Skeletal muscle satellite cell (primary cell): ENCODE measurements at regions not wholly inside any gene's neighbourhood (a gene's known extent, or its start where the extent isn't known, plus 50 kb on each side); places are given as distances from the start of the nearest gene placed in this dataset.

Source experiments
- H3K27me3 ChIP-seq: 2 replicates; pipeline ENCODE4 v1.7.0; 2013; ENCODE audit warnings: low read length; ENCODE audit not compliant: control insufficient read depth, insufficient read depth
- H3K36me3 ChIP-seq: 2 replicates; pipeline ENCODE4 v1.7.0; 2013; ENCODE audit warnings: mild to moderate bottlenecking, control low read depth, low read length; ENCODE audit not compliant: insufficient read depth
- H3K4me1 ChIP-seq: 2 replicates; pipeline ENCODE4 v1.7.0; 2013; ENCODE audit warnings: low read length; ENCODE audit not compliant: control insufficient read depth, insufficient read depth
- H3K4me2 ChIP-seq: 2 replicates; pipeline ENCODE4 v1.7.0; 2013; ENCODE audit warnings: mild to moderate bottlenecking, low read length
- H3K4me3 ChIP-seq: 2 replicates; pipeline ENCODE4 v1.7.0; 2013; ENCODE audit warnings: low read length
- H3K9ac ChIP-seq: 2 replicates; pipeline ENCODE4 v1.7.0; 2013; ENCODE audit warnings: mild to moderate bottlenecking, low read depth, low read length, moderate library complexity
- H3K9me3 ChIP-seq: replicated peaks from 2 replicates; pipeline ENCODE4 v1.7.0; 2013; ENCODE audit warnings: mild to moderate bottlenecking, control low read depth, low read length

- Histone ChIP-seq H3K27me3 (no peaks in the 10 kb centered on the region), H3K4me2 (no peak overlapping the region), H3K4me1 (no peaks in the 10 kb centered on the region), H3K9me3 (peaks cover 3% of the 10 kb centered on the region), H3K9ac (no peak overlapping the region), H3K4me3 (no peak overlapping the region), H3K36me3 (no peaks in the 10 kb centered on the region)
Observed at GRCh38 chr22:47724751-47725150, 962.3 kb downstream of the TBC1D22A start.

- Histone ChIP-seq H3K27me3 (no peaks in the 10 kb centered on the region), H3K4me1 (no peaks in the 10 kb centered on the region), H3K36me3 (no peaks in the 10 kb centered on the region), H3K9me3 (peaks cover 3% of the 10 kb centered on the region), H3K9ac (no peak overlapping the region), H3K4me3 (no peak overlapping the region), H3K4me2 (no peak overlapping the region)
Observed at GRCh38 chr22:47724030-47724429, 961.6 kb downstream of the TBC1D22A start.

- no peak overlapping the region for H3K4me3 ChIP-seq
- H3K9me3 ChIP-seq, result peaks cover 10% of the 10 kb centered on the region
- no peaks in the 10 kb centered on the region for H3K36me3 ChIP-seq
- H3K27me3 ChIP-seq, result no peaks in the 10 kb centered on the region
- no peak overlapping the region for H3K9ac ChIP-seq
- H3K4me2 ChIP-seq, result no peak overlapping the region
- H3K4me1 ChIP-seq, result no peaks in the 10 kb centered on the region
Observed at GRCh38 chr22:47718337-47718736, 955.9 kb downstream of the TBC1D22A start.

GRCh38 chr22:47716890-47717615, 954.6 kb downstream of the TBC1D22A start:
- no peak overlapping the region for H3K4me2 ChIP-seq
- no peaks in the 10 kb centered on the region for H3K36me3 ChIP-seq
- no peak overlapping the region for H3K4me3 ChIP-seq
- no peaks in the 10 kb centered on the region for H3K4me1 ChIP-seq
- no peaks in the 10 kb centered on the region for H3K27me3 ChIP-seq
- peaks cover 10% of the 10 kb centered on the region for H3K9me3 ChIP-seq
- H3K9ac ChIP-seq, result no peak overlapping the region

- no peak overlapping the region for H3K4me2 ChIP-seq
- no peak overlapping the region for H3K9ac ChIP-seq
- H3K36me3 ChIP-seq, result no peaks in the 10 kb centered on the region
- H3K27me3 ChIP-seq, result no peaks in the 10 kb centered on the region
- no peaks in the 10 kb centered on the region for H3K4me1 ChIP-seq
- peaks cover 10% of the 10 kb centered on the region for H3K9me3 ChIP-seq
- no peak overlapping the region for H3K4me3 ChIP-seq
Observed at GRCh38 chr22:47715866-47716578, 953.6 kb downstream of the TBC1D22A start.

- no peak overlapping the region for H3K9ac ChIP-seq
- no peak overlapping the region for H3K4me2 ChIP-seq
- H3K9me3 ChIP-seq, result peaks cover 10% of the 10 kb centered on the region
- H3K27me3 ChIP-seq, result no peaks in the 10 kb centered on the region
- no peaks in the 10 kb centered on the region for H3K36me3 ChIP-seq
- H3K4me3 ChIP-seq, result no peak overlapping the region
- H3K4me1 ChIP-seq, result no peaks in the 10 kb centered on the region
Observed at GRCh38 chr22:47713941-47714340, 951.5 kb downstream of the TBC1D22A start.

GRCh38 chr22:47710135-47710534, 947.7 kb downstream of the TBC1D22A start:
- peaks cover 3% of the 10 kb centered on the region for H3K9me3 ChIP-seq
- no peaks in the 10 kb centered on the region for H3K36me3 ChIP-seq
- H3K4me2 ChIP-seq, result no peak overlapping the region
- H3K4me1 ChIP-seq, result no peaks in the 10 kb centered on the region
- H3K9ac ChIP-seq, result no peak overlapping the region
- no peak overlapping the region for H3K4me3 ChIP-seq
- H3K27me3 ChIP-seq, result no peaks in the 10 kb centered on the region

- no peak overlapping the region for H3K9ac ChIP-seq
- H3K4me3 ChIP-seq, result no peak overlapping the region
- H3K36me3 ChIP-seq, result no peaks in the 10 kb centered on the region
- H3K9me3 ChIP-seq, result no peaks in the 10 kb centered on the region
- no peaks in the 10 kb centered on the region for H3K4me1 ChIP-seq
- H3K27me3 ChIP-seq, result no peaks in the 10 kb centered on the region
- no peak overlapping the region for H3K4me2 ChIP-seq
Observed at GRCh38 chr22:47705350-47705749, 942.9 kb downstream of the TBC1D22A start.

GRCh38 chr22:47698906-47699305, 936.5 kb downstream of the TBC1D22A start:
- H3K9ac ChIP-seq, result no peak overlapping the region
- no peak overlapping the region for H3K4me3 ChIP-seq
- no peaks in the 10 kb centered on the region for H3K36me3 ChIP-seq
- H3K4me1 ChIP-seq, result no peaks in the 10 kb centered on the region
- peaks cover under 1% of the 10 kb centered on the region for H3K9me3 ChIP-seq
- H3K4me2 ChIP-seq, result no peak overlapping the region
- H3K27me3 ChIP-seq, result no peaks in the 10 kb centered on the region

- H3K4me3 ChIP-seq, result no peak overlapping the region
- H3K9me3 ChIP-seq, result peaks cover 5% of the 10 kb centered on the region
- no peak overlapping the region for H3K9ac ChIP-seq
- no peaks in the 10 kb centered on the region for H3K27me3 ChIP-seq
- H3K36me3 ChIP-seq, result no peaks in the 10 kb centered on the region
- no peak overlapping the region for H3K4me2 ChIP-seq
- H3K4me1 ChIP-seq, result no peaks in the 10 kb centered on the region
Observed at GRCh38 chr22:47697861-47698260, 935.4 kb downstream of the TBC1D22A start.

- Histone ChIP-seq H3K27me3 (no peaks in the 10 kb centered on the region), H3K4me2 (no peak overlapping the region), H3K4me1 (no peaks in the 10 kb centered on the region)
Observed at GRCh38 chr22:47696776-47697175, 934.3 kb downstream of the TBC1D22A start.

GRCh38 chr22:47695176-47695575, 932.7 kb downstream of the TBC1D22A start:
- H3K4me3 ChIP-seq, result no peak overlapping the region
- no peak overlapping the region for H3K4me2 ChIP-seq
- peaks cover 8% of the 10 kb centered on the region for H3K9me3 ChIP-seq
- H3K9ac ChIP-seq, result no peak overlapping the region
- H3K27me3 ChIP-seq, result no peaks in the 10 kb centered on the region
- no peaks in the 10 kb centered on the region for H3K4me1 ChIP-seq
- no peaks in the 10 kb centered on the region for H3K36me3 ChIP-seq

More at GRCh38 chr22:47696776-47697175, 934.3 kb downstream of the TBC1D22A start:
- Histone ChIP-seq H3K4me3 (no peak overlapping the region), H3K9ac (no peak overlapping the region), H3K36me3 (no peaks in the 10 kb centered on the region), H3K9me3 (peaks cover 7% of the 10 kb centered on the region)
